ENCODE measurements at regions not wholly inside any gene's neighbourhood (a gene's known extent, or its start where the extent isn't known, plus 50 kb on each side); places are given as distances from the start of the nearest gene placed in this dataset.

GRCh38 chr16:14344945-14345344 lies 273.8 kb downstream of the MRTFB start:
- RAD21 ChIA-PET (ENCODE audit: unreplicated experiment): no interaction called here
- no peak for TF ChIP-seq IKZF2 (IDR thresholded peaks at IDR 0.05)
- no peak for TF ChIP-seq ELK1 (IDR thresholded peaks at IDR 0.05; ENCODE audit: low read depth, low read length)
- TF ChIP-seq EP300 (IDR thresholded peaks at IDR 0.05; ENCODE audit: borderline replicate concordance in 1 of 2, control insufficient read depth in 1 of 2, low read depth in 2 of 2, low read length in 2 of 2): no peak
- no peak for TF ChIP-seq CBX5 (IDR thresholded peaks at IDR 0.05; ENCODE audit: low read depth)
- TF ChIP-seq ETV6 (conservative IDR thresholded peaks at IDR 0.05 in 1 of 2, IDR thresholded peaks at IDR 0.05 in 1 of 2; ENCODE audit: borderline replicate concordance in 1 of 2, low read depth in 1 of 2): no peak
- no peak for TF ChIP-seq BRCA1 (IDR thresholded peaks at IDR 0.05; ENCODE audit: low read depth, low read length)
- no peak for TF ChIP-seq RAD21 (IDR thresholded peaks at IDR 0.05; ENCODE audit: insufficient read depth, low read depth, low read length)
- no peak for TF ChIP-seq EGR1 (IDR thresholded peaks at IDR 0.05; ENCODE audit: borderline replicate concordance in 1 of 2, low read depth in 2 of 2, low read length in 2 of 2)
- FAIRE-seq (no peak), ATAC-seq (no peak), DNase-seq (ENCODE audit: low read depth, low spot score) (no peak)
- in situ Hi-C loops (cut with MboI): no loop called here
- SMC1A ChIA-PET (ENCODE audit: uncharacterized antibody, unreplicated experiment): interaction anchor here (0.5 to 0.7 kb wide), 2 partner anchors 8 to 11 kb away, joined by 3 to 4 read pairs; no protein-coding TSS in a partner anchor
- no peaks in the 10 kb centered on the region for H3K36me3 ChIP-seq (ENCODE audit: control insufficient read depth in 2 of 2, insufficient read depth in 2 of 2, low read length in 1 of 2)
- H4K20me1 ChIP-seq (ENCODE audit: control insufficient read depth, insufficient read depth): no peaks in the 10 kb centered on the region
- POLR2A ChIA-PET: no interaction called here
- BruUV-seq (replicated peaks): no TSS peak
- H3K4me3 ChIP-seq: no peak overlapping the region
- peaks cover 2% of the 10 kb centered on the region; the same call in 1 of the 2 replicates for H3K4me1 ChIP-seq (ENCODE audit: control insufficient read depth, insufficient read depth, low read length)
- no peak overlapping the region for H3K9ac ChIP-seq (ENCODE audit: control insufficient read depth, insufficient read depth, low read length)
- no peaks in the 10 kb centered on the region for H3K27me3 ChIP-seq (replicated peaks in 1 of 2; ENCODE audit: control insufficient read depth in 2 of 2, insufficient read depth in 2 of 2, low read length in 1 of 2)
- H3K9me3 ChIP-seq (replicated peaks; ENCODE audit: control insufficient read depth, insufficient read depth, low read length): peaks cover 2% of the 10 kb centered on the region; the same call in 2 of the 3 replicates
- H2AFZ ChIP-seq (ENCODE audit: control insufficient read depth, low read depth, low read length): no peak overlapping the region
- H3K27ac ChIP-seq (ENCODE audit: control insufficient read depth, insufficient read depth): no peak overlapping the region
- CTCF ChIA-PET: no interaction called here
- intact Hi-C loops (cut with micrococcal nuclease; ENCODE audit: unreplicated experiment): no loop called here
- H3K4me2 ChIP-seq (ENCODE audit: control insufficient read depth, insufficient read depth): no peak overlapping the region
- no peaks in the 10 kb centered on the region for H3K79me2 ChIP-seq (ENCODE audit: control insufficient read depth, insufficient read depth, low read length)
- 66% methylated on average over 9 of the region's 9 CpGs for WGBS (ENCODE audit: insufficient coverage, insufficient replicate concordance, low lambda C conversion rate, missing lambda C conversion rate)
